ENCODE measurements at regions not wholly inside any gene's neighbourhood (a gene's known extent, or its start where the extent isn't known, plus 50 kb on each side); places are given as distances from the start of the nearest gene placed in this dataset.
A peak's percentile ranks its signal among the peaks of the same experiment; 100 is the strongest.

DNA sequence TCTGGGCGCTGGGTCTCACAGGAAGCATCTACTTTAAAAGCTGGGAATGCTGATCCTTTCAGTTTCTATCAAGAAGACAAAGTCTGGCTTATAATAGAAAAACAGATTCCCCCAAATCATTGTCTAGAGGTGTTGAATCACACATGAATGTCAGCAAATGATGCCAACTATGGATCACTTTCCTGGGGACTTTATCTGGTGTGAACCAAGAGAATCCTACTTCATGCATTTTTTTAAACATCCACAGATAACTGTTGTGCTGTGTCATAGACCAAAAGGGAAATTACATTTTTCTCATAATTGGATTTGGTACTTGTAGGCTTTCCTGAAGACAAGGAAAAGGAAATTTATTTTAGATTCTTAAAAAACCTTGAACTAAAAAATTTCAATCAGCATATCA, 132.7 kb downstream of the CD47 start:
- peak; percentile 44 for DNase-seq
- Histone ChIP-seq H3F3A (ENCODE audit: insufficient read depth) (peaks cover 25% of the 10 kb centered on the region), H3K4me3 (peak overlapping the region; percentile 74), H2AFZ (peak overlapping the region; percentile 85), H4K20me1 (ENCODE audit: insufficient read depth) (no peaks in the 10 kb centered on the region), H3K36me3 (ENCODE audit: low read depth) (no peaks in the 10 kb centered on the region), H3K79me2 (ENCODE audit: insufficient read depth) (no peaks in the 10 kb centered on the region), H3K27ac (peak overlapping the region; percentile 87), H3K9me3 (ENCODE audit: low read depth) (no peaks in the 10 kb centered on the region), H3K9ac (peak overlapping the region; percentile 77), H3K27me3 (replicated peaks; ENCODE audit: insufficient read depth) (no peaks in the 10 kb centered on the region), H3K4me2 (ENCODE audit: unreplicated experiment) (peak overlapping the region; percentile 99), H3K9me2 (ENCODE audit: insufficient read depth) (no peaks in the 10 kb centered on the region), H3K4me1 (ENCODE audit: insufficient read depth) (peaks cover 31% of the 10 kb centered on the region)
- in situ Hi-C loops (cut with MboI) = no loop called here
- TF ChIP-seq EZH2phosphoT487 (IDR thresholded peaks at IDR 0.05; ENCODE audit: insufficient read depth, low read depth) (no peak), EZH2 (IDR thresholded peaks at IDR 0.05; ENCODE audit: insufficient read depth, poor library complexity, severe bottlenecking) (no peak)
- WGBS, 2 experiments (ENCODE audit: low coverage in 1 of 2, low lambda C conversion rate in 2 of 2, missing lambda C conversion rate in 2 of 2) = 50% methylated on average over 1 of the region's 1 CpG

DNA sequence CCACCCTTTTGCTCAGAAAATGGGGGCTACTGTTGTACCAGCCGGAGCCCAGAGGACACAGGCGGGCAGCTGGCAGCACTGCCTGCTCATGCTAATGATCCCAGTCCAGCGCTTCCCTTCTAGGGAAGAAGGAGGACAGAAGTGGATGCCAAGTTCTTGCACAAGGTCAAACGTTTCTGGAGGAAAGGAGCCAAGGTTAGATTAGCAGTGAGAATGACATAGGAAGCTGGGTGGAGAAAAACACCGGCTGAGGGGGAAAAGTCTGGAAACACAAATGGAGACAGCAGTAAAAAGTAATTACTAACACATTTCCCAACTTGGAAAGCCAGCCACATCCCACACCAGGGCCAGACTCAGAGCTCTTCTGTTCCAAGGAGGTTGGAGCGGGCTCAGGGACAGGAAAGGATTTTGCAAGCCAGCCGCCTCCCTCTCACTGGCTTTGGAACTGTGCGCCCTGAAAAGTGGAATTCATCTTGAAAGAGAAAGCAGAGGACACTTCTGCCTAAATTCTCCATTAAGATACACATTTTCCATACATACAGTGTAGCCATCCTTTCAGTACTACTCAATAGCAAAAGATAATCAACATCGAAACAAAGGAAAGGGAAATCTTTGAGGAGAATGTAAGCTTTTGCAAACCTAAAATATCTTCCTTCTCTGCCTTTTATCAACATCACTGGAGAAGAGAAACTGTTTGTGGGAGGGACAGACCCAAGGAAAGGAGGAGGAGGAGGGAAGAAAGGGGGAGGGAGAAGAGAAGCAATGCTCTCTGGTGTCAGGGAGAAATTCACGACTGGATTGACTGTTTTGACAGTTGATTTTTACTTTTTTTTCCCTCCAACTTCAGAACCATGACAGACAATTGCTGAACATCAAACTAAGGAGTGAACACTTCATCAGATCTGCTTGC, 133.6 kb downstream of the CD47 start:
- H3K9me2 ChIP-seq (ENCODE audit: insufficient read depth) = no peaks in the 10 kb centered on the region
- peaks cover 25% of the 10 kb centered on the region for H3K4me1 ChIP-seq (ENCODE audit: insufficient read depth)
- H3K27me3 ChIP-seq (replicated peaks; ENCODE audit: insufficient read depth) = no peaks in the 10 kb centered on the region
- H3F3A ChIP-seq (ENCODE audit: insufficient read depth) = peaks cover 25% of the 10 kb centered on the region
- in situ Hi-C loops (cut with MboI) = no loop called here
- peak overlapping the region; percentile 99 for H3K4me2 ChIP-seq (ENCODE audit: unreplicated experiment)
- H3K4me3 ChIP-seq = peak overlapping the region; percentile 74
- DNase-seq = peak; percentile 91
- peak overlapping the region; percentile 85 for H2AFZ ChIP-seq
- 2% methylated on average over 10 of the region's 10 CpGs for WGBS, 2 experiments (ENCODE audit: low coverage in 1 of 2, low lambda C conversion rate in 2 of 2, missing lambda C conversion rate in 2 of 2)
- no peaks in the 10 kb centered on the region for H3K79me2 ChIP-seq (ENCODE audit: insufficient read depth)
- peak overlapping the region; percentile 87 for H3K27ac ChIP-seq
- no peaks in the 10 kb centered on the region for H3K36me3 ChIP-seq (ENCODE audit: low read depth)
- no peaks in the 10 kb centered on the region for H4K20me1 ChIP-seq (ENCODE audit: insufficient read depth)
- TF ChIP-seq EZH2 (IDR thresholded peaks at IDR 0.05; ENCODE audit: insufficient read depth, poor library complexity, severe bottlenecking) (no peak), EZH2phosphoT487 (IDR thresholded peaks at IDR 0.05; ENCODE audit: insufficient read depth, low read depth) (no peak)
- H3K9ac ChIP-seq = peak overlapping the region; percentile 77
- no peaks in the 10 kb centered on the region for H3K9me3 ChIP-seq (ENCODE audit: low read depth)

DNA sequence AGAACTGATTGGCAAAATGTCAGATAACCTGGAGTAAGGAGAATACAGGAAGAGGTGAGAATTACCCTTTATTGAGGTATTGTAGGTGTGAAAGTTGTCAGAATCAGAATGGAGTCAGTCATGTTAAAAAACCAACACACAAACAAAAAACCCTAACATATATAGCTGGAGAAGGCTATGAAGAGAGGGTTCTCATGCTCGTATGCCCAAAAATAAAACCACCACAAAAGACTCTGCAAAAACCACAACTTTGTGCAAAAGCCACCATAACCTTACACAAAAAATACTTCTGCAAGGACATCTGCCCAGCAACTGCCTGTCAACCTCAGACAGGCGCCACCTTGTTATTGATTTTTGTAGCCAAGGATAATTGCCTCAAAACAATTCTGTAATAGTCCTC, 136.0 kb downstream of the CD47 start:
- H3K27ac ChIP-seq = no peak overlapping the region
- no peak overlapping the region for H3K4me3 ChIP-seq
- no peaks in the 10 kb centered on the region for H3K36me3 ChIP-seq (ENCODE audit: low read depth)
- H3F3A ChIP-seq (ENCODE audit: insufficient read depth) = peaks cover 25% of the 10 kb centered on the region
- no peaks in the 10 kb centered on the region for H3K9me2 ChIP-seq (ENCODE audit: insufficient read depth)
- H3K9ac ChIP-seq = no peak overlapping the region
- H3K79me2 ChIP-seq (ENCODE audit: insufficient read depth) = no peaks in the 10 kb centered on the region
- H4K20me1 ChIP-seq (ENCODE audit: insufficient read depth) = no peaks in the 10 kb centered on the region
- in situ Hi-C loops (cut with MboI) = no loop called here
- 87 to 100% methylated on average over 2 of the region's 2 CpGs for WGBS, 2 experiments (ENCODE audit: low coverage in 1 of 2, low lambda C conversion rate in 2 of 2, missing lambda C conversion rate in 2 of 2)
- peaks cover 25% of the 10 kb centered on the region for H3K4me1 ChIP-seq (ENCODE audit: insufficient read depth)
- TF ChIP-seq EZH2phosphoT487 (IDR thresholded peaks at IDR 0.05; ENCODE audit: insufficient read depth, low read depth) (no peak), EZH2 (IDR thresholded peaks at IDR 0.05; ENCODE audit: insufficient read depth, poor library complexity, severe bottlenecking) (no peak)
- DNase-seq = no peak
- H3K9me3 ChIP-seq (ENCODE audit: low read depth) = no peaks in the 10 kb centered on the region
- H3K27me3 ChIP-seq (replicated peaks; ENCODE audit: insufficient read depth) = no peaks in the 10 kb centered on the region
- H3K4me2 ChIP-seq (ENCODE audit: unreplicated experiment) = no peak overlapping the region
- no peak overlapping the region for H2AFZ ChIP-seq

DNA sequence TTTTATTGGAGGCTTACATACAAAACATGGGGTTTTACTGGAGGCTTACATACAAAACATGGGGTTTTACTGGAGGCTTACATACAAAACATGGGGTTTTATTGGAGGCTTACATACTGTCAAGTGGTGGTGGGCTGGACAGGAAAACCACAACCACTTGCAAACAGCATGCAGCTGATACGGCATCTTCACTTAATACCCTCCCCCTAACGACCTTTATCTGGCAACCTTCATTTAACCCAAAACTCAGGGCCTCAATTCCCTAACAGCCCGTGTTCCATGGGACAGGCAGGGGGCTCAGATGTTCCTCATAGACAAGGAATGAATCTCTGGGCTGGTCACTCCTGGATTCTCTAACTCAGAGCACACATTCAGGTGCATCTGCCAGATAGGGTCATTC, 137.1 kb downstream of the CD47 start:
- Histone ChIP-seq H3K4me3 (no peak overlapping the region), H3K9me3 (ENCODE audit: low read depth) (no peaks in the 10 kb centered on the region), H3K36me3 (ENCODE audit: low read depth) (no peaks in the 10 kb centered on the region), H3F3A (ENCODE audit: insufficient read depth) (peaks cover 23% of the 10 kb centered on the region), H4K20me1 (ENCODE audit: insufficient read depth) (no peaks in the 10 kb centered on the region), H2AFZ (no peak overlapping the region), H3K9me2 (ENCODE audit: insufficient read depth) (no peaks in the 10 kb centered on the region), H3K9ac (no peak overlapping the region), H3K4me1 (ENCODE audit: insufficient read depth) (peaks cover 22% of the 10 kb centered on the region), H3K79me2 (ENCODE audit: insufficient read depth) (no peaks in the 10 kb centered on the region), H3K27ac (no peak overlapping the region), H3K27me3 (replicated peaks; ENCODE audit: insufficient read depth) (no peaks in the 10 kb centered on the region), H3K4me2 (ENCODE audit: unreplicated experiment) (no peak overlapping the region)
- DNase-seq = no peak
- in situ Hi-C loops (cut with MboI) = no loop called here
- WGBS, 2 experiments (ENCODE audit: low coverage in 1 of 2, low lambda C conversion rate in 2 of 2, missing lambda C conversion rate in 2 of 2) = 81 to 85% methylated on average over 3 of the region's 3 CpGs
- no peak for TF ChIP-seq EZH2phosphoT487 (IDR thresholded peaks at IDR 0.05; ENCODE audit: insufficient read depth, low read depth)
- TF ChIP-seq EZH2 (IDR thresholded peaks at IDR 0.05; ENCODE audit: insufficient read depth, poor library complexity, severe bottlenecking) = no peak
